NCI-H524 (cell line): ENCODE measurements at regions not wholly inside any gene's neighbourhood (a gene's known extent, or its start where the extent isn't known, plus 50 kb on each side); places are given as distances from the start of the nearest gene placed in this dataset.
"Not testable (repeated sequence)": the region's sequence is repeated elsewhere in the genome, so short reads cannot be mapped to it uniquely, and the experiment has no call there.

Source experiments
- DNase-seq, 2 experiments: peaks; one replicate each; lab custom pipeline; 2025; lab: John Stamatoyannopoulos, UW

DNA sequence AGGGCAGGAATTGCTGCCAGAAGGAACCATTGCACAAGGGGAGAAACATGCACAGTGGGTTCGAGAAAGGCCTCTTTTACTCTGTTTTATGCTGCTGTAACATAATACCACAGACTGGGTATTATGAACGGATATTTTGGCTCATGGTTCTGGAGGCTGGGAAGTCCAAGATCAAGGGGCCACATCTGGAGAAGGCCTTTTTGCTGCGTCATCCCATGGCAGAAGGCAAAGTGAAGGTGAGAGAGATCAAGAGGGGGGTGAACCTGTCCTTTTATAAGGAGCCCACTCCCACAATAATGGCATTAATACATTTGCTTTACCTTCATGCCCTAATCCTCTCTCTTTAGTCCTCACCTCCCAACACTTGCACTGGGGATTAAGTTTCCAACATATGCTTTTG is 136.9 kb upstream of the ALDH1B1 start:
- peak; percentile 75 to 91 for DNase-seq

DNA sequence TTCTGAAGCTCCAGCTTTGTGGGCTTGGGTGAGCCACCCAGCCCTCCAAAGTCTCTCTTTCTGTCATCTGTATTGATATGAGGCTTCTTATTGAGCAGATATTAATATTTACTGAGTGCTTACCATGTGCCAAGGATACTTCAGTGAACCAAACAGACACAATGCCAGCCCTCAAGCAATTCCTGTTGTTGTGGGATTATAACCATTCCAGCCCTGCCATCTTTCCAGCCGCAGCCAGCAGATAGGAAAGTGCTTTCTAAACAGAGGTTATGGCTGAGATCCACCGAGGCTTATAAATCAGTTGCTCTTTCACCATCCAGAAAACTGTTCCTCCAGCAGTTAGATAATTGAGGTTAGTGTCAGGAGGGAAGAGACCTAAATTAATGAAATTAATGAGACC is 137.7 kb upstream of the ALDH1B1 start:
- DNase-seq = no peak

DNA sequence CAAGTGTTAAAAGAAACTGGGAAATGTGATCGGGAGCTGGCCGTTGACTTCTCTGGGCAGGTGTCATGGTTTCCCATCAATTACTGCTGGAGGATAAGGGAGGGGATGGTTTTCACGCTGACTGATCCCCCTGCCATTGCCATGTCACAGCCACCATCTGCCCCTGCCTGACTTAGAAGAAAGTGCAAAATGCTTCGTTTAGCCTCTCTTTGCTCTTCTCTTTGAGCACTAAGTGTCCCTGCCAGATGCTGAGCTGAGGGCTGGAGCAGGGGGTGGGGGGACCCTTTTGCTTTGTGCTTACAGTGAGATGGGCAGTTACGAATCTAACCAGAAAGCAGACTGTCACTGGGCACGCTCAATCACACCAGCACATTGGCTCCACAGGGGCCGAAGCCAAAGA is 138.4 kb upstream of the ALDH1B1 start:
- peak; percentile 83 to 94 for DNase-seq

DNA sequence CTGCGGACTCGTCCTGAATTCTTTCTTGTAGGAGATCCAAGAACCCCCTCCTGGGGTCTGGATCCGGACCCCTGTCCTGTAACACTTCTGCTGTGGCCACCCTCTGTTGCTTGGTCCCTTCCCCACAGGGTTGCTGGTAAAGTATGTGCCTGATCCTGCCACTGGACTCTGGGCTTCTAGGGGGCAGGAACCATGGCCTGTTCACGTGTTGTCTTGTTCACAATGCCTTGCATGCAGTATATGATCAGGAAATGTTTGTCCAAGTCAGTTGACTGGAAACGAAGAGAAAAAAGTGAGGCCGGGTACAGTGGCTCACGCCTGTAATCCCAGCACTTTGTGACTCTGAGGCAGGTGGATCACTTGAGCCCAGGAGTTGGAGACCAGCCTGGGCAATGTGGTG is 139.3 kb upstream of the ALDH1B1 start:
- no peak for DNase-seq

DNA sequence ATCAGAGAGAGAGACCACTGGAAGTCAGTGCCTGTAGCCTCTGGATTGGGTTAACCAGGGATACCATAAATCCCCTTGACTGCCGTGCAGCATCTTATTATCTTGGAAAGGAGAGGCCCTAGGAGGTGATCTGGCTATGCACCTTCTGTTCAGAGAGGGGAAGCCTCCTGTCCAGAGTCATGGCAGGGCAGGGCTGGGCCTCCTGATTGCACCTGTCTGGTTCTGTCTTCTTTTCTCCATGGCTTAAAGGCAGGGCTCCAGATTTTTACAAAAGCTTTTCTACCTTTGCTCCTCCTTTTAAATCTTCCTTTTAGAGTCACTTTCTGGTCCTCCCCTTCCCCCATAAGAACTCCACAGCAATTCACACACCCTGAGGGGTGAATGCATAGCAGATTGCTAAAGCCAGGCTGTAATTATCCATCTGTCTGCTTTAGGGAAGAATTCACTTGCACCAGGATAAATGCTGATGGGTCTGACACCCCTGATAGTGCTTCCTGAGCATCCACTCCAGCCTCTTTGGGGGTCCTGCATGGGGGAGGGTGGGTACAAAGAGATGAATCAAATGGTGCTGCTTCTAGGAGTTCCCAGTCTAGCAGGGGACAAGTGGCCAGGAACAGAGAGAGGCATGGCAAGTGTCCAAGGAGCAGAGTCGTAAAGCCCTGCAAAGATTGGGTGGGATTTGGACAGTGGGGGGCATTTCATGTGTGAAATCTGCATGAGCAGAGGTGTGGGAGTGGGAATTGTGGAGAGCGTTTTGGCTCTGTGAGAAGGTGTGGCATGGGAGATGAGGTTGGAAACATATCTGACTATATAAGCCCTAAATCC is 141.3 kb upstream of the ALDH1B1 start:
- peak; percentile 81 to 86 for DNase-seq

DNA sequence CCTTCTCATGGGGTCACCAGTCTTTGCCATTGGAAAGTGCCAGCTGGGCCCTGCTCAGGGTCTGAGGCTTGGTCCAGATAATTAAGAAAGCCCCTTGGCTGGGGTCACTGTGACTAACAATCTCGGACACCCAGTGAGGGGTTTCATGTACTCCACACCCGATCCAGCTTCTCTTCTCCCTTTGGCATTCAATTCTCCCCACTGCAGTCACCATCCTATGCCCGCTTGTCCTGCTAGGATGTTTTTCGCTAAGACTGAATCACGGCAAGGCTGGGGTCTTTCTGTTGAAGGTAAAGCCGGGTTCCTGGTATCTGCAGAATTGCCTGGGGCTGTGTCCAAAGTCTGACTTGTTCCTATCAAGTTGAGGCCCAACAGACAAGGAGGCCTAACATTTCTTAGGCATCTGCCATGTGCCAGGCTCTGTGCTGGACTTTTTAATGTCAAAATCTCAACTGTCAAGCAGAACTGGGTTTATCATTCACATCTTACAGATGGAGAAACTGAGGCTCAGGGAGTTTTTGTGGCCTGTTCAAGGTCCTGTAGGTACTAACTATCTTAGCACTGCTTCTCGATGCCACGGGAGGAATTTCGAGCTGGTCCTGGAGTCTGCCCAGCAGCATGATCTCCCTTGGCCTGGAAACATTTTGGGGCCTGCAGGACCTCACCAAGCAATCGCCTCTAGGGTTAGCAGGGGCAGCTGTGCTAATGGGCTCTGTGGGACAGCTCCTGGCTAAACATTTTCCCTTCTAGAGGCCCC is 142.0 kb upstream of the ALDH1B1 start:
- DNase-seq = no peak

DNA sequence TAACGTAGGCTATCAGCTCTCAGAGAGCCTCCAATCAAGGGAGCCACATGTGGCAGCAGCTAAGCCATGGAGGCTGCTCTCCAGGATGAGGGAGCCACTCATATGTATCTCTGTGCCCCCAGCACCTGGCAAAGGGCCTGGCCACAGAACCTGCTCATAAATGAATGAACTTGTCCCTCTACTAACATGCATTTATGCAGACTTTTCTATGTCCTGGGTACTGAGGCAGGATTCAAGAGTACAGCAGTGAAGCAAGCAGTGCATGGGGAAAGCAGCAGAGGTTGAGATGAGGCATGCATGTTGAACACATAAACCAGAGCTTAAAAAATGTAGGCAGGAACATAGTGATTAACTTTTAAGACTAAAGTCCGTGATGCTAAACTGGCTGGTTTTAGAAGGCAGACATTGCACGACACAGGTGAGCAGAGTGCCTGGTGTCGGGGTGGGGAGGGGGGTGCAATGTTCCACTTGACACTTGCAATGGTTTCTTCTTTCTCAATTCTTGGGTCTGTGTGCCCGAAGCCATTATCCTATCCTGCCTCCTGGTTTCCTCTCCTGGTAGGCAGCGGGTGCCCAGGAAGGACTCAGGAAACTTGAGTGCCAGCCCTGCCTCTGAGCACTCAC is 142.8 kb upstream of the ALDH1B1 start:
- peak in 1 of 2 experiments; percentile 31 for DNase-seq

DNA sequence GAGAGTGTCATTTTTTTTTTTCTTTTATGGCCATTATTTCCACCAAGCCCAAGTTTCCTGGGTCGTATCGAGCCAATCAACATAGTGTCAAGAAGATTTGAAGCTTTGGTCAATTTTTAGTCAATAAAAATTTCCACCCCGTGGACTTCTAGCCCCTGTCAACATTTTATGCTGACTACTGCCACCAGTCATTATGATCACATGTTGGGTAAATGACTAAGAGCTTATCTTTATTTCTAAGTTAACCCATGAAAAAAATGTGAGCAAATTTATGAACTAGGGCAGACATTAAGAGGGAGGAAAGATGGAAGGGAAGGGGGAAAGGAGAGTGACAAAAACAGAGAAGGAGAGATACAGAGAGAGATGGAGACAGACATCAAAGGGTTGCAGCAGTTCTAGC is 143.5 kb upstream of the ALDH1B1 start:
- DNase-seq = no peak

DNA sequence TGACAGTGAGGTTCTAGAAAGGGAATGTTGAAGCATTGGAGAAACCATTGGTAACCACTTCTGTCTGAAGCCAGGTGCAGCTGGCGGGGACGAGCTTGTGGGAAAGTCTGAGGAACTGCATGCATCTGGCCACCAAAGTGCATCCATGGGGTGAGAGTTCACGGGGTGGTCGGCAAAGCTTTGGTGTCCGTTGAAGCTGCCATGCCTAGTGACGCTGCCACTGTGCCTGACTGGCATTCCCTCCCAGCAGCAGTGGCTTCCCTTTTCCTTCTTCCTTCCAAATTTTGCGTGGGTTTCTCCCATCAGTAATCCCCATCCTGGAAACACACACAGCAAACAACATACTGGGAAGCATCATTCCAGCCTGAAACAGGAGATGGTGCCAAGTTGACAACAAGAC is 145.7 kb upstream of the ALDH1B1 start:
- DNase-seq = no peak

DNA sequence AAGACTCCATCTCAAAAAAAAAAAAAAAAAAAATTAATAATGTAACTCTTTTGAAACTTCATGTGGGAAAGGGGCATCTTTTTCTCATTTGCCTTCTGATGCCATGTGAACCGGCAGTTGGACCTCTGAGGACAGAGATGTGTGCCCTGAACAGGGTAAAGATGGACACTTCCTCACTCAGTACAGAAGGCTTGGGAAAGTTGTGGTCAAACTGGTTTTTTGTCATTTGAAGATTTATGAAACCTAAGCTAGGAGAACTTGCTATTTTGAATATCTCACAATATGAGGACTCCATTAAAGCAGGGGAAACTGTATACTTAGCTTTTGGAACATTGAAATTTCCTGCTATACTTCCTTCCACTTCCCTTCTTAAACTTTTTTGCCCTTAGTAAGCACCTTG is 147.5 kb upstream of the ALDH1B1 start:
- DNase-seq = no peak

DNA sequence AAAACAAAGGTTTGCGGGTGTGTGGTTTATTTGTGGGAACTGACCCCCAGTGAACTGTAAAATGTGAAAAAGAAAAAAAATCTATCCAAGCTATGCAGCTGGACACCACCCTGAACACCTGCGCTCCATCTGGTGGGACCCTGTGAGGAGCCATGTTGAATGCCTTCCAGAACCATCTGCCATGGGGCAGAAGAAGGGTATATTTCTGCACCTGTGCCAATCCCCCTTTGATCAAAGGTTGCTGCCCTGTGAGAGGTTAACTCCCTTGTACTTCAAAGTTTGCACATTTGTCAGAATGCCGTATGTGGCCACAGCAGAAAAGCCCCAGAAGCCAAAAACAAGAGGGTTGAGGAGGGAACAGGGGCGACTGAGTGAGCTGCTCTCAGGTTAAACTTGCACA is 148.5 kb upstream of the ALDH1B1 start:
- peak; percentile 79 to 86 for DNase-seq

DNA sequence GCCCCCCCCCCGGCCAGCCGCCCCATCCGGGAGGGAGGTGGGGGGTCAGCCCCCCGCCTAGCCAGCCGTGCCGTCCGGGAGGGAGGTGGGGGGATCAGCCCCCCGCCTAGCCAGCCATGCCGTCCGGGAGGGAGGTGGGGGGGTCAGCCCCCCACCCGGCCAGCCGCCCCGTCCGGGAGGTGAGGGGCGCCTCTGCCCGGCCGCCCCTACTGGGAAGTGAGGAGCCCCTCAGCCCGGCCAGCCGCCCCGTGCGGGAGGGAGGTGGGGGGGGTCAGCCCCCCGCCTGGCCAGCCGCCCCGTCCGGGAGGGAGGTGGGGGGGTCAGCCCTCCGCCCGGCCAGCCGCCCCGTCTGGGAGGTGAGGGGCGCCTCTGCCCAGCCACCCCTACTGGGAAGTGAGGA is 150.4 kb upstream of the ALDH1B1 start:
- not testable (repeated sequence) for DNase-seq

DNA sequence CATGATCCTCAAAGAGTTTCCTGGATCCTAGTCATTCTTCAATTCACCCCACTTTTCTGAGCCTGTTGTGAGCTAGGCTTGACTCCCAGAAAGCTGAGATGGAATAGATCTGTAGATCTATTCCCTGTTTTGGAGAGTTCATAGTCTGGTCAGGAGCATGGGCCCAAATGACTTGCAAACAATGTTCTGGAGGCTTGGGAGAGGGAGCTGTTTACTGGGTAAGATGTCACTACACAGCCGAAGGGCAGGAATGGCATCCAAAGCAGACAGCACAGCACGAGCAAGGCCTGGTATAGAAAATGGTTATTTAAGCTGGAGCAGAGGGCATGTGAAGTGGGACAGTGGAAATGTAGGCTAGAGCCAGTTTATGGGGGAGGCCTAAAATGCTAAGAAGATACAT is 152.5 kb upstream of the ALDH1B1 start:
- DNase-seq = no peak

DNA sequence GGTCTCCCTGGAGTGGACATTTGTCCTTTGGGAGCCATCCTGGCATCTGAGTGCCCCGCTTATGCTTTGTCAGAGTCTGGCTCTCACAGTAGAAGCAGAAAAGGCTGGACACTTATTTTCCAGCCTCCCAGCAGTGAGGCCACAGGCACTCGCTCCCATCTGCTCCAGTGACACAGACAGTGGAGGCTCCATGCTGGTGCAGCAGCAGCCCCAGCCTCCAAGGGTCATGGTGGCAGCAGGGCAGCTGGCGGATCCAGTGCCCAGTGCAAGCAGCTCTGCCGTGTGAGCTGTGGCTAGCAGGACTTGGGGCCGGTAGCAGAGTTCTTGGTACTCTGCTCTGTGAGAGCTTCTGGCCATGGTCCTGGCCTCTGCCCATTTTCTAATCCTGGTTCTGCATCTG is 157.3 kb upstream of the ALDH1B1 start:
- DNase-seq = peak; percentile 9 to 39

DNA sequence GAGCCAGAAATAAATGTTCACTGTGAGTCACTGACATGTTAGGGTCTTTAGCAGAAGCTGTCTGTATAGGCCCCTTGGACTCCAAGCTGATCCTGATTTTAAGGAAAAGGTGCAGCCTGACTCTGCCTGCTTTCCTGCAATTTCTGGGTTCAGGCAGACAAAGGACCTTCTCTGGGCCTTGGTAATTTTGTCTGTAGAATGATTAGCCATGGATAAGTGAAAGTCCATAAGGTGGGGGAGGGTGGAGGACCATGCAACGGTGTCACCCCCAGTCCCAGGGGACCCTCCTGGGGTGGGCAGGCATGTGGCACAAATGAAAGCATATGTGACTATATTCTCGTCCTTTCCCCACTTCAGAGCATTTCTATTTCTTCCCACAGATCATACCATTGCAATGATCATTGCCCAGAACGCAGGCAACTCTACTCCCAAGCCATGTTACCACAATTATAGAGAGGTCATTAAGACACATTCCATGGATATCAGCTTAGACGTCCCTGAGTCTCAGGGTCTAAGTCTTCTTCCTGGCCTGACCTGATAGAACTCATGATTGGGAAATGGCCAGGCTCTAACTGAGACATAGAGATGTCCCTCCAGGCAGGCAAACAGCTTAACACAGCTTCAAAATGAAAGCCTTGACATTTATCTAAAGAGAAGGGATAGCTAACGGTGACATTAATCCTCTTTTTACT is 157.9 kb upstream of the ALDH1B1 start:
- DNase-seq = peak in 1 of 2 experiments; percentile 41

DNA sequence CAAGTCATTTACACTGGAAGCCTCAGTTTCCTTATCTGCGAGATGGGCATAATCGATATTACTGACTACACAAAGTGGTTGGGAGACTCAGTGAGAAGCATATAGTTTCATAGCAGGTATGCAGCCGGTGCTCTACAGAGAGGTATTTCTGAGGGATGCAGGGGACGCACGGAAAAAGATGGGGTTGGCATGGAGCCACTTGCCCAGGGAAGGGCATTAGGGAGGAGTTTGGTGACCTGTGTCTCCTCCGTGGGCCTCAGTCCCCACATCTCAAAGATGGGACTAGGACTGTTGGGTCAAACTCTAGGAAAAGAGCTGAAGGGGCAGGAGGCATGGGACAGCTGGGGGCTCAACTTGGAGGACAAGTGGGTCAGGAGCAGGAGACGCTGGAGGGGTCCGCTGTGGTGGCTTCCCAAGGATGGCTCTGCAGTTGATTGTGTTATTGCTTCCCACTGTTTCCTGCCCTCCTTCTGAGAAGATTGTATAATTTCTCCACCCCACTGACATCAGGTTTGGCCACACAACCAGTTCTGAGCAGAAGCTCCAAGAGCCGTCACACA is 158.6 kb upstream of the ALDH1B1 start:
- no peak for DNase-seq

DNA sequence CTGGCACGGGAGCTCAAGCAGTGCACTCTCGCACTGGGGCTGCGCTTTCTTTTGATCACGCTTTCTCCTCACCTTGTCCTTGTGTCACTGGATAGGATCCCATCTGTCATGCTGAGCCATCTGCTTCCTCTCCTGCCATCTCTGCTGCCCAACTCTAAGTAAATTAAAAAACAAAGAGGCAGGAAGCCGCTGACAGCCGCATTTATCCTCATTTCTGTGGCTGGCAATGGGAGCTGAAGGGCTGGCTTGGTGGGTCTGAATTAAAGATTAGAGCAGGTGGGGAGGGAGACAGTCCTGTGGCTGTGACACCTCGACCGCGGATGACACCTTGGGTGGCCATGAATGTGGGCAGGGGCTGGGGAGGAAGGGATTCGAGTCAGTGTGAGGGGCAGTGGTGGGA is 159.2 kb upstream of the ALDH1B1 start:
- DNase-seq = peak; percentile 58 to 90

DNA sequence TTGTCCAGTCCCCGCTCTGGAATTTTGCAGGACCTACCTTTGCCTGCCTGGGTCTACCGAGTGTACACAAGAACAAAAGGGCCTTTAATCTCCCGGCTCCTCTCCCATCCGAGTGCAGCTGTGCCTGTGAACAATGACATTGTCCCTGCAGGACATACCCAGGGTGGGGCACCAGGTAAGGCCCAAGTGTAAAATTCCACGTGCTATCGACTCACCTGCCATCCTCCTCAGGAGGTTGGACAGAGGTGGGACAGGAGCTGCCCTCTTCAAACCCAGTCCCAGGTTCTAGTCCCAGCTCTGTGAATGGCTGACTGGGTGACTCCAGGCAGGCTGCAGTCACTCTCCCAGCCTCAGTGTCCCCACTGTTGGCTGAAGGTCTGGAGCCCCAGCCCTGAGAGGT is 159.6 kb upstream of the ALDH1B1 start:
- no peak for DNase-seq

DNA sequence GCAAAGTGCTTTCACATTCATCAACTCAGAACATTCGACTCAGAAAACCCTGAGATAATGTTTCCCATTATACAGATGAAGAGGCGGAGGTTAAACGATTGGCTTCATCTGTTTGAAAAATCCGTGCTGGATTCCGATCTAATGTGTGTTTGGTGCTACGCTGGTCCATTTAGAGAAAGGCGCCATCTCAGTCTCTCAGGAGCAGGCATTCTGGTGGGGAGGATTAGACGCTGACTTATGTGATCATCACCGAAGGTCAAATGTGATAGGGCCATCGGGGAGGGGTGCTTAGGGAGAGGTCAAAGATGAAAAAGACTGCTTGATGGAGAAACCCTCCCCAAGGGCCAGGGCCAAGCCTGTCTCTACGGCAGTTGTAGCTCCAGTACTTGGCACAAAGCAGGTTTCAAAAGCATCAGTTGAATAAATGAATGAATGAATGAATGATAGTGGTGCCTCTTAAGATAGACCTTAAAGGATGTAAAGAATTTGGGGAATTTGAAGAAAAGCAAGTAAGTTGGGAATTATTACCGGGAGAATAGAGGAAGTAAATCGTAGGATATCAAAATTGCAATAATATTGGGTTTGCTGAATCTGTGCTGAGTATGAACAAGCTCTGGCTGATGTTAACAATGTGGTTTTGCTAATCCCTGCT is 160.6 kb upstream of the SHB start:
- DNase-seq = no peak

DNA sequence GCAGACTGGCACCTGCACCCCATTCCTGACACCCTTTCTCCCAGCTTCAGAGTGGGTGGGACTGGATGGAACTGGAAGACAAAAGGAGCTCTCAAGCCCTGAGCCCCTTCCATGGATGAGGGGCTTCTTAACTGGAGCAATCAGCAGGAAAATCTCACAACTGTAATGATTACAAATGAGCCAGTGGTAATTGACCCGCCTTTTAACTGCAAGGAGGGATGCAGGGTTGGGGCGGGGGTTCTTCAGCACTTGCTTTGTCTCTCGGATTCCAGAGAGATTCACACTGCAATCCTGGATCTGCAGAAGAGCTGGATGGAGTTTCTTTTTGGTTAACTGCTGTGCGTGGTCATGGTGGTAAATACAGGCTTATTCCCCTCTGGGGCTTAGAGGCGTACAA is 160.1 kb upstream of the SHB start:
- DNase-seq = no peak

DNA sequence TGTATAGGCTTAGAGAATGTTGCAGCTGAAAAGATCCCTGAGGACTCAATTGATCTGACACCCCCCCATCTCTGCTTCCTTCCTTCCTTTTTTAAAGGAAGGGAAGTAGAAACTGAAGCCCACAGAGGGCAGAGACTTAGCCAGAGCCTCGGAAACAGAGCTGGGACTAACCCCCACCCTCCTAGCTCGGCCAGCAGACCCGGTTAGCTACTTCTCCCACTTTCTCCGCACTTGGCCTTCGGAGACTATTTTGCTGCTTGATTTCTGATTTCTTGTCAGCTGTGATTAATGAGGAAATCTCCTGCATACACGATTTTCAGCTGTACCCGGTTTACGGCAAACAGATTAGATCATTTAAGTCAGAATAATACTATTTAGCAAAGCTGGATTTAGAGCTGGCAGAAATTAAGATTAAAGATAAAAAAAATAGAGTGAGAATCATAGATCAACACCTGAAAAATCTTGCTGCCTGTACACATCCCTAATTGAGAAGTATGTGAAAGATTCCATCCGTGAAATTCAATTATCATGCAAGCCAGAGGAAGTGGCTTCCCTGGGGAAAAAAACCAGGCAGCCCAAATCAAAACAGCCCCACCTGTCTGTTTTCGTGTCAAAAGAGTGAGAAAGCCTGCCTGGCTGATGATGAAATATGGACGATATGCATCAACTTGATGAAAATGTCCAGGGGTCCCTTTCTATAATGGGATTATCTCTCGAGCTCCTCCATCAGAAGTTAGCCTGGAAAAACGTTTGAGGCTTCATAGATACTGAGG is 159.5 kb upstream of the SHB start:
- peak; percentile 29 to 52 for DNase-seq
